AG04449 (cell line): ENCODE measurements at regions not wholly inside any gene's neighbourhood (a gene's known extent, or its start where the extent isn't known, plus 50 kb on each side); places are given as distances from the start of the nearest gene placed in this dataset.

Experiments
- CTCF ChIA-PET: fragments of 350-600 bp; formaldehyde crosslinking; extraction: SDS; loops from one replicate; lab custom pipeline; 2021; ENCODE audit warnings: antibody characterized with exemption; lab: Yijun Ruan, JAX
- POLR2A ChIA-PET: fragments of 400-600, 350-600 bp; formaldehyde crosslinking; extraction: SDS; loops from one replicate; lab custom pipeline; 2020; ENCODE audit warnings: antibody characterized with exemption, inconsistent platforms; lab: Yijun Ruan, JAX
- DNase-seq: peaks from one replicate; pipeline ENCODE4 v3.0.0-alpha.2; 2010; ENCODE audit warnings: low read depth, low spot score
- H3K4me3 ChIP-seq: 2 replicates; pipeline ENCODE4 v1.5.1; 2011; ENCODE audit warnings: low read depth, mild to moderate bottlenecking, control low read depth, low read length
- TF ChIP-seq, protein P1 (sequence below): IDR thresholded peaks from one replicate; pipeline ENCODE4 v1.5.1; 2011; ENCODE audit warnings: mild to moderate bottlenecking, moderate library complexity, low read length, control low read depth, inconsistent platforms; ENCODE audit not compliant: insufficient read depth; ENCODE audit errors: missing control alignments

DNA sequence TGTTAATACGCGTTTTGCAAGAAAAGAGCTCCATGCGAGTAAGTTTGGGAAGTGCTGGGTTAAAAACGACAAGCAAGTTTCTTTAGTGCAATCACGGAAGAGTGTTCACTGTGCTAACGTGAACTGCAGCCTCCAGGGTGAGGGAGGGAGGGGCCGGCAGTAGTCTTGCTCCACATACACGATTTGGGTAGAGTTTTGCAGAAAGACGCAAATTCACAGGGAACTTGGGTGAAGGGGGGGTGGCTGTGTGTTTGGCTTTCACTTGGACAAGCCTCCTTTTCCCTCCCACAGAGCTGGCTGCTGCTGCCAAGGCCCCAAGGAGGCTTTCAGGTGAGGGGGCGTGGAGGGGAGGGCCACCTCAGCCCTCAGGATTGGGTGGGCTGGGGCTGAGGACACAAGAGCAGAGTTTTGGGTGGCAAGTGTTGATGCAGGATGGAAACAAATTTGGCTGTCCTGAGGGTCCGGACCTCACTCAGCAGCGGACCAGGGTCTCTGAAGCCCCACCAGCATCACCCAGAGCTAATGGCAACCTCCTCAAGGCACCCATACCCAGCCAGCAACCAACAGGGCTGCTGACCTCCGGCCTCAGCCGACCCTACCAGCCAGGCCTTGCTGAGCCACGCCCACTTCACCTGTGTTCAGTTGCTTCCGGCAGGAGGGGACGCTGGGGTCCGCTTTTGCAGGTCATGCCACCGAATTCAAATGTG is 204.5 kb downstream of the ERMARD start:
- ChIA-PET CTCF (no interaction called here), POLR2A (no interaction called here)
- TF ChIP-seq, protein P1, sequence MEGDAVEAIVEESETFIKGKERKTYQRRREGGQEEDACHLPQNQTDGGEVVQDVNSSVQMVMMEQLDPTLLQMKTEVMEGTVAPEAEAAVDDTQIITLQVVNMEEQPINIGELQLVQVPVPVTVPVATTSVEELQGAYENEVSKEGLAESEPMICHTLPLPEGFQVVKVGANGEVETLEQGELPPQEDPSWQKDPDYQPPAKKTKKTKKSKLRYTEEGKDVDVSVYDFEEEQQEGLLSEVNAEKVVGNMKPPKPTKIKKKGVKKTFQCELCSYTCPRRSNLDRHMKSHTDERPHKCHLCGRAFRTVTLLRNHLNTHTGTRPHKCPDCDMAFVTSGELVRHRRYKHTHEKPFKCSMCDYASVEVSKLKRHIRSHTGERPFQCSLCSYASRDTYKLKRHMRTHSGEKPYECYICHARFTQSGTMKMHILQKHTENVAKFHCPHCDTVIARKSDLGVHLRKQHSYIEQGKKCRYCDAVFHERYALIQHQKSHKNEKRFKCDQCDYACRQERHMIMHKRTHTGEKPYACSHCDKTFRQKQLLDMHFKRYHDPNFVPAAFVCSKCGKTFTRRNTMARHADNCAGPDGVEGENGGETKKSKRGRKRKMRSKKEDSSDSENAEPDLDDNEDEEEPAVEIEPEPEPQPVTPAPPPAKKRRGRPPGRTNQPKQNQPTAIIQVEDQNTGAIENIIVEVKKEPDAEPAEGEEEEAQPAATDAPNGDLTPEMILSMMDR, result no peak
- no peak overlapping the region for H3K4me3 ChIP-seq
- no peak for DNase-seq

DNA sequence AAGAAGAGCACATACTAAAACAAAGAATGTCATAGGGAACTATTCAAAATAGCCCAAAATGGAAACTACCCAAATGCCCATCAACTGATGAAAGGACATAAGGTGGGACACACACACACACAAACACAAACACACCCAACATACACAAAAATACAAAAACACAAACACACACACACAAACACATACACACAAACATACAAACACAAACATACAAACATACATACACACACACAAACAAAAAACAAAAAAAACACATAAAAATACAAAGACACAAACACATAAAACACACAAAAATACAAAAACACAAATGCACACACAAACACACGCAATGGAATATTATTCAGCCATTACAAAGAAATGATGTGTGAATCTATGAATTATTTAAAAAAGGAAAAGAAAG is 203.6 kb downstream of the ERMARD start:
- TF ChIP-seq, protein P1, result no peak
- ChIA-PET CTCF (no interaction called here), POLR2A (no interaction called here)
- no peak for DNase-seq
- H3K4me3 ChIP-seq, result no peak overlapping the region

DNA sequence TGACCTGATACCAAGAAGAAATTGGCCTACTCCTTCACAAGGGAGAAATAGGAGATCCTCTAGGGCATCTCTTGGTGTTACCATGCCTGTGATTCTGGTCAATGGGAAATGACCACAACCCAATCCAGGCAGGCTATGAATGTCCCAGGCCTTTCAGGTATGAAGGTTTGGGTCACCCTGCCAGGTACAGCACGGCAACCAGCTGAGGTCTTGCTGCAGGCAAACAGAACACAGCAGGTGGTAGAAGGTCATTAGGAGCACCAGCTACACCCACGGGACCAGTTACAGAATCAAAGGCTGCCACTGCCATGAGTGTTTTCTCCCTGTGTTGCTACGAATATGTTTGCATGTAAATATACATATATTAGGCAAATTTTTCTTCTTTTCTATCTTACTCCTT is 202.3 kb downstream of the ERMARD start:
- no peak overlapping the region for H3K4me3 ChIP-seq
- POLR2A ChIA-PET, result no interaction called here
- no peak for DNase-seq
- TF ChIP-seq, protein P1, result no peak
- CTCF ChIA-PET, result no interaction called here

DNA sequence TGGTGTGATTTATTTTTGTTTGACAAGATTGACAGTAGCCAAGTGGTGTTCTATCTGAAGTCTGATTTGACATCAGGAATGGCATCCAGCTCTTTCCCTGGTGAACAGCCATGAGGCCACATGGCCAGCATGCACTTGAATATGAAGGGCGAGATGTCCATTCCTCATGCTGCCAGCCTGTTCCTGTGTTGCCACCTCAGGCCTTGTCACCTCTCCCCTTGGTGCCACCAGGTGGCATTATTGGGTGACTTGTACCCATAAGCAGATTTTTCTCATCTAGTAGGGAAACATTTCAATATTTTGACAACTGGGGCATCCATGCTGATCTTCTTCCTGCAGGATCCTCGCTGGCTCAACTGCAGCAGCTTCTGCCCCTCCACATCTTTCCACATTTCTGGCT is 199.1 kb downstream of the ERMARD start:
- POLR2A ChIA-PET, result no interaction called here
- no peak for DNase-seq
- TF ChIP-seq, protein P1, result no peak
- no peak overlapping the region for H3K4me3 ChIP-seq
- CTCF ChIA-PET, result no interaction called here

DNA sequence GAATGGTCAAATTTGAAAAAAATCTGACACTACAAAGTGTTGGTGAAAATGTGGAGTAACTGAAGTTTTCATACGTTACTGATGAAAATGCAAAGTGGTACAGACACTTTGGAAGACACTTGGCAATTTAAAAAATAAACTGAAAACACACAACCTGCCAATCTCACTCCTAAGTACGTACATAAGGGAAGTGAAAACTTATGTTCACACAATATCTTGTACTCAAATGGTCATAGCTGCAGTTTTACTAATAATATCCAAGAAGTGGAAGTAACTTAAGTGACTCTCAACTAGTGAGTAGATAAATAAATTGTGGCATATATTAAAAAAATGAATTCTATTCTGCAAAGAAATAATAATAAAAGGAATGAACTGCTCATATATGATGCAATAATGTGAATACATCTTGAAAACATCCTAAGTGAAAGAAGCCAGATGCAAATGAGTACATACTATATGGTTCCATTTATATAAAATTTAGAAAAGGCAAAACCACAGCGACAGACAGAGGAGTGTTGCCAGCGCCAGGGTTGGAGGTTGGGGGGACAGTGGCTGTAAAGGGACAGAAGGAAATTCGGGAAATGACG is 198.2 kb downstream of the ERMARD start:
- POLR2A ChIA-PET, result no interaction called here
- H3K4me3 ChIP-seq, result no peak overlapping the region
- CTCF ChIA-PET, result no interaction called here
- no peak for DNase-seq
- TF ChIP-seq, protein P1, result no peak

DNA sequence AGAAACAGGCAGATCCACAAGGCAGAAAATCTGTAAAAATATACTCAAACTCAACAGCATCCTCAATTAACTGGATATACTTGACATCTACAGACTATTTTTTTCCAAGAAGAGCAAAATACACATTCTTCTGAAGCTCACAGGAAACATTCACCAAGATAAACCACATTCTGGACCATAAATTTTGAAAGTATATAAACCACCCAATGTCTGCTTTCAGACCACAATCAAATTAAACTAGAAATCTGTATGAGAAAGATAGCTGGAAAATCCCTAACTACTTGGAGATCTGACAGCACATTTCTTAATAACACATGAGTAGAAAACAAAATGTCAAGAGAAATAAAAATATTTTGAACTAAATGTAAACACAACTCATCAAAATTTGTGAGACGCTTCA is 195.5 kb downstream of the ERMARD start:
- TF ChIP-seq, protein P1, result no peak

More for the DNA sequence above, 195.5 kb downstream of the ERMARD start:
- DNase-seq, result no peak
- no peak overlapping the region for H3K4me3 ChIP-seq
- ChIA-PET POLR2A (no interaction called here), CTCF (no interaction called here)
